ENCODE measurements at regions not wholly inside any gene's neighbourhood (a gene's known extent, or its start where the extent isn't known, plus 50 kb on each side); places are given as distances from the start of the nearest gene placed in this dataset.

DNA sequence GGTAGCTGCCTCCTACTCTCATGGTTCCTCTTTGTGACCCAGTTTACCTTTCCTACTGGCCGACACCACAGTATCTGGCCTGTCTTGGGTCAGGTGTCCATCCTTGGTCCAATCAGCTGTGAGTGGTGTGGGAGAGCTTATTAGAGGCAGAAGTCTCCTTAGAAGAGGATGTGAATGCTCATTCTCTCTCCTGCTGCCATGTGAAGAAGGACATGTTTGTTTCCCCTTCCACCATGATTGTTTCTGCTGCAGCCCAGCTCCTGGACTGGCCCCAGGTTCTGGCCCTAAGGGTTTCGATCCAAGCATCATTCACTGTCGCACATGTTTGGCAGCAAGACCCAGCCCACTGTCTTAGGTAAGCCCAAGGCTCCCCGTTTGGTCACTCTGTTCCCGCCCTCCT lies 55.3 kb upstream of the TGIF1 start:
- TF ChIP-seq, protein P1, sequence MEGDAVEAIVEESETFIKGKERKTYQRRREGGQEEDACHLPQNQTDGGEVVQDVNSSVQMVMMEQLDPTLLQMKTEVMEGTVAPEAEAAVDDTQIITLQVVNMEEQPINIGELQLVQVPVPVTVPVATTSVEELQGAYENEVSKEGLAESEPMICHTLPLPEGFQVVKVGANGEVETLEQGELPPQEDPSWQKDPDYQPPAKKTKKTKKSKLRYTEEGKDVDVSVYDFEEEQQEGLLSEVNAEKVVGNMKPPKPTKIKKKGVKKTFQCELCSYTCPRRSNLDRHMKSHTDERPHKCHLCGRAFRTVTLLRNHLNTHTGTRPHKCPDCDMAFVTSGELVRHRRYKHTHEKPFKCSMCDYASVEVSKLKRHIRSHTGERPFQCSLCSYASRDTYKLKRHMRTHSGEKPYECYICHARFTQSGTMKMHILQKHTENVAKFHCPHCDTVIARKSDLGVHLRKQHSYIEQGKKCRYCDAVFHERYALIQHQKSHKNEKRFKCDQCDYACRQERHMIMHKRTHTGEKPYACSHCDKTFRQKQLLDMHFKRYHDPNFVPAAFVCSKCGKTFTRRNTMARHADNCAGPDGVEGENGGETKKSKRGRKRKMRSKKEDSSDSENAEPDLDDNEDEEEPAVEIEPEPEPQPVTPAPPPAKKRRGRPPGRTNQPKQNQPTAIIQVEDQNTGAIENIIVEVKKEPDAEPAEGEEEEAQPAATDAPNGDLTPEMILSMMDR (conservative IDR thresholded peaks at IDR 0.05; ENCODE audit: low read depth, low read length): no peak
- TF ChIP-seq EZH2 (IDR thresholded peaks at IDR 0.05; ENCODE audit: low read length, unreplicated experiment): no peak
